ENCODE measurements at regions not wholly inside any gene's neighbourhood (a gene's known extent, or its start where the extent isn't known, plus 50 kb on each side); places are given as distances from the start of the nearest gene placed in this dataset.

GRCh38 chr7:47094462-47094861 lies 487.4 kb downstream of the TNS3 start:
- H3K27ac Mint-ChIP-seq = no peak overlapping the region
- H3K4me1 Mint-ChIP-seq = no peaks in the 10 kb centered on the region
- H3K9me3 Mint-ChIP-seq = no peaks in the 10 kb centered on the region
- no peak overlapping the region for H3K4me3 Mint-ChIP-seq
- H3K27me3 Mint-ChIP-seq = peaks cover 11% of the 10 kb centered on the region
- no peaks in the 10 kb centered on the region for H3K36me3 Mint-ChIP-seq
- no peak for DNase-seq

- Mint-ChIP-seq H3K27me3 (peaks cover 8% of the 10 kb centered on the region), H3K9me3 (no peaks in the 10 kb centered on the region), H3K4me1 (no peaks in the 10 kb centered on the region), H3K36me3 (no peaks in the 10 kb centered on the region), H3K4me3 (no peak overlapping the region), H3K27ac (no peak overlapping the region)
- no peak for DNase-seq
Observed at GRCh38 chr7:47093320-47094234, 488.3 kb downstream of the TNS3 start.

- Mint-ChIP-seq H3K27ac (no peak overlapping the region), H3K4me1 (no peaks in the 10 kb centered on the region), H3K4me3 (no peak overlapping the region), H3K27me3 (peaks cover 8% of the 10 kb centered on the region), H3K36me3 (no peaks in the 10 kb centered on the region), H3K9me3 (no peaks in the 10 kb centered on the region)
- DNase-seq = no peak
Observed at GRCh38 chr7:47092336-47092735, 489.6 kb downstream of the TNS3 start.

- Mint-ChIP-seq H3K36me3 (no peaks in the 10 kb centered on the region), H3K4me3 (no peak overlapping the region), H3K27me3 (peaks cover 8% of the 10 kb centered on the region), H3K9me3 (no peaks in the 10 kb centered on the region), H3K27ac (no peak overlapping the region), H3K4me1 (no peaks in the 10 kb centered on the region)
- DNase-seq = no peak
Observed at GRCh38 chr7:47091141-47091540, 490.8 kb downstream of the TNS3 start.

- Mint-ChIP-seq H3K9me3 (no peaks in the 10 kb centered on the region), H3K36me3 (no peaks in the 10 kb centered on the region), H3K27ac (no peak overlapping the region), H3K4me1 (no peaks in the 10 kb centered on the region), H3K4me3 (no peak overlapping the region), H3K27me3 (peaks cover 8% of the 10 kb centered on the region)
- no peak for DNase-seq
Observed at GRCh38 chr7:47089461-47089860, 492.4 kb downstream of the TNS3 start.

- Mint-ChIP-seq H3K36me3 (no peaks in the 10 kb centered on the region), H3K27me3 (peaks cover 8% of the 10 kb centered on the region), H3K4me3 (no peak overlapping the region), H3K4me1 (no peaks in the 10 kb centered on the region), H3K9me3 (no peaks in the 10 kb centered on the region), H3K27ac (no peak overlapping the region)
- DNase-seq = no peak
Observed at GRCh38 chr7:47089068-47089417, 492.9 kb downstream of the TNS3 start.

GRCh38 chr7:47088329-47089067 lies 493.4 kb downstream of the TNS3 start:
- Mint-ChIP-seq H3K27ac (no peak overlapping the region), H3K9me3 (no peaks in the 10 kb centered on the region), H3K36me3 (no peaks in the 10 kb centered on the region), H3K27me3 (peaks cover 8% of the 10 kb centered on the region), H3K4me1 (no peaks in the 10 kb centered on the region), H3K4me3 (no peak overlapping the region)
- DNase-seq = peak; percentile 18

GRCh38 chr7:47087866-47088265 lies 494.0 kb downstream of the TNS3 start:
- Mint-ChIP-seq H3K4me3 (no peak overlapping the region), H3K27me3 (peaks cover 8% of the 10 kb centered on the region), H3K36me3 (no peaks in the 10 kb centered on the region), H3K9me3 (no peaks in the 10 kb centered on the region), H3K27ac (no peak overlapping the region), H3K4me1 (no peaks in the 10 kb centered on the region)
- no peak for DNase-seq

GRCh38 chr7:47085491-47086275 lies 496.2 kb downstream of the TNS3 start:
- Mint-ChIP-seq H3K9me3 (no peaks in the 10 kb centered on the region), H3K36me3 (no peaks in the 10 kb centered on the region), H3K4me1 (no peaks in the 10 kb centered on the region), H3K27me3 (peaks cover 3% of the 10 kb centered on the region), H3K27ac (no peak overlapping the region), H3K4me3 (no peak overlapping the region)
- no peak for DNase-seq

- H3K4me3 Mint-ChIP-seq = no peak overlapping the region
- DNase-seq = no peak
- no peaks in the 10 kb centered on the region for H3K36me3 Mint-ChIP-seq
- H3K27ac Mint-ChIP-seq = no peak overlapping the region
- no peaks in the 10 kb centered on the region for H3K4me1 Mint-ChIP-seq
- H3K9me3 Mint-ChIP-seq = no peaks in the 10 kb centered on the region
- H3K27me3 Mint-ChIP-seq = no peaks in the 10 kb centered on the region
Observed at GRCh38 chr7:47083476-47084250, 498.2 kb downstream of the TNS3 start.

GRCh38 chr7:47080816-47081215 lies 501.1 kb downstream of the TNS3 start:
- H3K4me3 Mint-ChIP-seq = no peak overlapping the region
- no peaks in the 10 kb centered on the region for H3K4me1 Mint-ChIP-seq
- H3K36me3 Mint-ChIP-seq = no peaks in the 10 kb centered on the region
- no peaks in the 10 kb centered on the region for H3K9me3 Mint-ChIP-seq
- DNase-seq = no peak
- H3K27me3 Mint-ChIP-seq = no peaks in the 10 kb centered on the region
- no peak overlapping the region for H3K27ac Mint-ChIP-seq

GRCh38 chr7:47078241-47078640 lies 503.7 kb downstream of the TNS3 start:
- no peak for DNase-seq
- Mint-ChIP-seq H3K9me3 (no peaks in the 10 kb centered on the region), H3K4me1 (no peaks in the 10 kb centered on the region), H3K36me3 (no peaks in the 10 kb centered on the region), H3K27ac (no peak overlapping the region), H3K27me3 (no peaks in the 10 kb centered on the region), H3K4me3 (no peak overlapping the region)

GRCh38 chr7:47074702-47075153 lies 507.2 kb downstream of the TNS3 start:
- no peaks in the 10 kb centered on the region for H3K4me1 Mint-ChIP-seq
- DNase-seq = no peak
- H3K9me3 Mint-ChIP-seq = no peaks in the 10 kb centered on the region
- no peak overlapping the region for H3K27ac Mint-ChIP-seq
- no peaks in the 10 kb centered on the region for H3K36me3 Mint-ChIP-seq
- H3K4me3 Mint-ChIP-seq = no peak overlapping the region
- H3K27me3 Mint-ChIP-seq = no peaks in the 10 kb centered on the region

- H3K4me1 Mint-ChIP-seq = no peaks in the 10 kb centered on the region
- H3K27me3 Mint-ChIP-seq = peaks cover 2% of the 10 kb centered on the region
- no peaks in the 10 kb centered on the region for H3K36me3 Mint-ChIP-seq
- no peak for DNase-seq
- H3K27ac Mint-ChIP-seq = no peak overlapping the region
- H3K4me3 Mint-ChIP-seq = no peak overlapping the region
- no peaks in the 10 kb centered on the region for H3K9me3 Mint-ChIP-seq
Observed at GRCh38 chr7:47073284-47073683, 508.6 kb downstream of the TNS3 start.
